Activated B cell treated with CpG ODN at 0.5 μM for 24 hours (primary cell): ENCODE measurements at regions not wholly inside any gene's neighbourhood (a gene's known extent, or its start where the extent isn't known, plus 50 kb on each side); places are given as distances from the start of the nearest gene placed in this dataset.

Experiments
- ATAC-seq: fragments of 200-7000 bp; cut with Tn5 transposase; one replicate; pipeline ENCODE4 v1.10.0; 2021; ENCODE audit warnings: low read depth, mild to moderate bottlenecking, moderate library complexity
- CTCF ChIA-PET: fragments of 350-600 bp; sonication (Branson Sonifier 250); formaldehyde crosslinking; loops from one replicate; lab custom pipeline; 2021; ENCODE audit warnings: antibody characterized with exemption; lab: Charles Lee
- POLR2A ChIA-PET: fragments of 350-600 bp; sonication (Branson Sonifier 250); formaldehyde crosslinking; loops from one replicate; lab custom pipeline; 2021; ENCODE audit warnings: antibody characterized with exemption; lab: Charles Lee
- DNase-seq: peaks from one replicate; pipeline ENCODE4 v3.0.0; 2022
- H3K27ac Mint-ChIP-seq: one replicate; pipeline ENCODE4 v1.8.0; 2020; ENCODE audit warnings: mixed read lengths
- H3K27me3 Mint-ChIP-seq: one replicate; pipeline ENCODE4 v1.8.0; 2021; ENCODE audit warnings: mixed read lengths
- H3K36me3 Mint-ChIP-seq: one replicate; pipeline ENCODE4 v1.8.0; 2021; ENCODE audit warnings: low read depth, mixed read lengths
- H3K4me1 Mint-ChIP-seq: one replicate; pipeline ENCODE4 v1.8.0; 2021; ENCODE audit warnings: mixed read lengths
- H3K4me3 Mint-ChIP-seq: one replicate; pipeline ENCODE4 v1.8.0; 2020; ENCODE audit warnings: mild to moderate bottlenecking, mixed read lengths
- H3K9me3 Mint-ChIP-seq: one replicate; pipeline ENCODE4 v1.8.0; 2020; ENCODE audit warnings: mixed read lengths
- intact Hi-C: fragments of 100-400 bp; cut with micrococcal nuclease; formaldehyde crosslinking; loops from one replicate; pipeline ENCODE4 v1.15.1; 2024
- TF ChIP-seq, protein P1 (sequence below): fragments of 200-600 bp; IDR thresholded peaks from one replicate; pipeline ENCODE4 v1.8.0; 2022; ENCODE audit warnings: antibody characterized with exemption, mild to moderate bottlenecking

DNA sequence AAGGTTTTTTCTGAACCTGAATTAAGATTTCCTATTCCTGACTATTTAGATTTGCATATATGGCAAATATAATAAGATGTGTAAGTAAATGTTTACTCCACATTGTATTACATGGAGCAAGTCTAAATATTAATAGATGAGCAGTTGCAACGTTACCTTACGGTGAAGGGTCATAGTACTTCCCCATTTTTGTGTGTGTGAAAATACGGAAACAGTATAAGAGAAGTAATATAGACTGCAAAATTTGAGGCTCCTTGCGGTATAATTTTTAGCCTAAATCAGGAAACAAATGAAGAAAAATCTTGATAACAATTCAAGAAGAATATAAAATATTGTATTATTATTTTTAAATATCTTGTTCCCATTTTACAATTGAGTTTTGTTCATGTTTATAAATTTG, 434.2 kb downstream of the GRB14 start:
- Mint-ChIP-seq H3K27ac (no peak overlapping the region), H3K9me3 (peaks cover 3% of the 10 kb centered on the region), H3K4me1 (no peaks in the 10 kb centered on the region), H3K27me3 (no peaks in the 10 kb centered on the region), H3K36me3 (no peaks in the 10 kb centered on the region), H3K4me3 (no peak overlapping the region)
- ChIA-PET CTCF (no interaction called here), POLR2A (no interaction called here)
- intact Hi-C loops, result no loop called here
- ATAC-seq (no peak), DNase-seq (no peak)
- TF ChIP-seq, protein P1, sequence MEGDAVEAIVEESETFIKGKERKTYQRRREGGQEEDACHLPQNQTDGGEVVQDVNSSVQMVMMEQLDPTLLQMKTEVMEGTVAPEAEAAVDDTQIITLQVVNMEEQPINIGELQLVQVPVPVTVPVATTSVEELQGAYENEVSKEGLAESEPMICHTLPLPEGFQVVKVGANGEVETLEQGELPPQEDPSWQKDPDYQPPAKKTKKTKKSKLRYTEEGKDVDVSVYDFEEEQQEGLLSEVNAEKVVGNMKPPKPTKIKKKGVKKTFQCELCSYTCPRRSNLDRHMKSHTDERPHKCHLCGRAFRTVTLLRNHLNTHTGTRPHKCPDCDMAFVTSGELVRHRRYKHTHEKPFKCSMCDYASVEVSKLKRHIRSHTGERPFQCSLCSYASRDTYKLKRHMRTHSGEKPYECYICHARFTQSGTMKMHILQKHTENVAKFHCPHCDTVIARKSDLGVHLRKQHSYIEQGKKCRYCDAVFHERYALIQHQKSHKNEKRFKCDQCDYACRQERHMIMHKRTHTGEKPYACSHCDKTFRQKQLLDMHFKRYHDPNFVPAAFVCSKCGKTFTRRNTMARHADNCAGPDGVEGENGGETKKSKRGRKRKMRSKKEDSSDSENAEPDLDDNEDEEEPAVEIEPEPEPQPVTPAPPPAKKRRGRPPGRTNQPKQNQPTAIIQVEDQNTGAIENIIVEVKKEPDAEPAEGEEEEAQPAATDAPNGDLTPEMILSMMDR, result no peak

DNA sequence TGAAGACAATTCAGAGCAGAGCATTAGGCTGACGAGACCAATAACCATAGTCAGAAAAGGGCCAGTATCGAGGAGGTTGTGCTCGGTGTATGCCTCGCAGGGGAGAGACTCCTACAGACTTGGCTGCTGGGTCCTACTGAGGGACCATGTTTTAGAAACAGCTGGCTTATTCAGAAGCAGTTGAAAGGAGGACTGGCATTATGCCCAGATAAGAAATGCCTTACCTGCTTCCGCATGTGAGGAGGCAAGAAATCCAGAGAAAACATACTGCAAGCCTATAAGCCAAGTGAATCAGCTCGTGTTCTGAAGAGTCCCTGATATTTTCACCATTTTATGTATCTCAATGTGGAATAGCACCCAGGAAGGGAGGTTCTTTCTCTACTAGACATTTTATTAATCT, 434.7 kb downstream of the GRB14 start:
- intact Hi-C loops, result no loop called here
- H3K4me3 Mint-ChIP-seq, result no peak overlapping the region

DNA sequence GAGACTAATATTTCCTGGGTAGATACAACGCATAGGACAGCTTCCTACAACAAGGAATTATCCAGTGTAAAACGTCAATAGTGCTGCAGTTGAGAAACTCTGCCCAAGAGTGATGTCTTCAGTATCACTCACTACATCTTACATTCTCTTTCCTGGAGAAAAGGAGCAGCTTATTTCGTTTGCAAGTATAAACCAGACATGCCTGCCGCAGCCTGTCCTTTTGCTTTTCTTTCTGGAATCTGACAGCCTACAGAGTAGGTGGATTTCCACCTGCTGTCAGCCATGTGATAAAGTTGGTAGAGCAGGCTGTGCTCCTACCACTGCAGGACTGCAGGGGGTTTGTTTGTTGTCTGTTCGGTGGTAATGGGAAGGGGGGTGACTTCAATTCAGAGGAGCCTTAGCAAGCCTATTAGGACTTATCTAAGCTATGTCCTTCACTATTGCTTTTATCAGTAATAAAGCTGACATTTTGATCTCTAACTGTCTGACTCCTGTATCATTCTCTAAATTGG, 439.1 kb downstream of the GRB14 start:
- Mint-ChIP-seq H3K9me3 (peaks cover 2% of the 10 kb centered on the region), H3K27ac (no peak overlapping the region), H3K36me3 (no peaks in the 10 kb centered on the region), H3K4me1 (no peaks in the 10 kb centered on the region), H3K27me3 (no peaks in the 10 kb centered on the region), H3K4me3 (no peak overlapping the region)
- TF ChIP-seq, protein P1, result no peak
- DNase-seq (no peak), ATAC-seq (no peak)
- POLR2A ChIA-PET, result no interaction called here
- CTCF ChIA-PET, result no interaction called here
- intact Hi-C loops, result no loop called here

More for the DNA sequence above, 434.7 kb downstream of the GRB14 start:
- H3K9me3 Mint-ChIP-seq, result peaks cover 3% of the 10 kb centered on the region
- POLR2A ChIA-PET, result no interaction called here
- ATAC-seq, result no peak
- TF ChIP-seq, protein P1, result no peak
- no peaks in the 10 kb centered on the region for H3K36me3 Mint-ChIP-seq
- no peak overlapping the region for H3K27ac Mint-ChIP-seq
- H3K27me3 Mint-ChIP-seq, result no peaks in the 10 kb centered on the region
- H3K4me1 Mint-ChIP-seq, result no peaks in the 10 kb centered on the region
- no peak for DNase-seq
- CTCF ChIA-PET, result no interaction called here

DNA sequence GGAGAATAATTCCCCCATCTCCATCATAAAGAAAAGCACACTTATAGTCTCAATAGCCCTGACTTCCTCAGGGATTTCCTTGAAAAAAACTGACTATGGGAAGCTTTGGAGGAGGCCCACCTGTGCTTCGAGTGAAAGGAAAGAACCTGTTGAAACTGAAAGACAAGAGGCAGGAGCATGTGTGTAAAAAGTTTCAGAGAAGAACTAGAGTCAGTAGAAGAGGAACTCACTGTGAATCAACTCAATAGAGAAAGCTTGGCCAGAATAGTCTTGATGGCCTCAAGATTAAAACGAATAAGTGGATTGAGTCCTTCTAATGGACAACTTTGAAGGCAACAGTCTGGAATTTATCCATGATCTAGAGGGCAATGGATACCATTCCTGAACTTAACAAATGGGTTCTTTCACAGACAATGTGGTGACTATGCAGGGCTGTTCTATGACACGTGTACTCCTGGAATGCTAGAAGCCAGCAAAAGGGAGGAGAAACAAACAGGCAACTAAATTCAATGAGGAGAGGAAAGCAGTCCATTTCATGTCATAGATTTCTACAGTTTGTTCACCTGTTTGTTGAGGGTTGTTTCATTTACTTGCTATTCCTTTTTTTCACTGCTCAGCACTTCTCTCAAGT, 442.3 kb downstream of the GRB14 start:
- H3K4me1 Mint-ChIP-seq, result no peaks in the 10 kb centered on the region
- ATAC-seq, result no peak
- DNase-seq, result no peak
- CTCF ChIA-PET, result no interaction called here
- H3K27ac Mint-ChIP-seq, result no peak overlapping the region
- no peaks in the 10 kb centered on the region for H3K36me3 Mint-ChIP-seq
- H3K27me3 Mint-ChIP-seq, result no peaks in the 10 kb centered on the region
- no peak overlapping the region for H3K4me3 Mint-ChIP-seq
- POLR2A ChIA-PET, result no interaction called here
- TF ChIP-seq, protein P1, result no peak
- intact Hi-C loops, result no loop called here
- peaks cover 8% of the 10 kb centered on the region for H3K9me3 Mint-ChIP-seq

DNA sequence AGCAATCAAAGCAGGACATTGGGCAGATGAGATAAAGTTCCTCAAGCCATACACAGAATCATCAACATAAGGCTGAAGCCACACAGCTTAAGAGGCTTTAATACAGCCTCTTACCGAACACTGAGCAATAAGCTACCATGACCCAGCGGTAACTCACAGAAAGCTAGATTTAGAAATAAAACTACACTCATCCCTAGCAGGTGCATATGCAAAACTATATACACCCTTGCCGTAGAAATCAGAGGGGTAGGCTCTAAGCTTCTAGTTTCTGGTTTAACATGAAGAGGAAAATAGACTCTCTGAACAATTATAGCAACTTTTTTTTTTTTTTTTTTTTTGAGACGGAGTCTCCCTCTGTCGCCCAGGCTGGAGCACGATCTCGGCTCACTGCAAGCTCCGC, 428.8 kb upstream of the FIGN start:
- intact Hi-C loops, result no loop called here
- Mint-ChIP-seq H3K27ac (no peak overlapping the region), H3K4me1 (no peaks in the 10 kb centered on the region), H3K4me3 (no peak overlapping the region), H3K36me3 (no peaks in the 10 kb centered on the region), H3K27me3 (no peaks in the 10 kb centered on the region), H3K9me3 (no peaks in the 10 kb centered on the region)
- DNase-seq (no peak), ATAC-seq (no peak)
- ChIA-PET POLR2A (no interaction called here), CTCF (no interaction called here)
- TF ChIP-seq, protein P1, result no peak
